Cardiac muscle cell (in vitro differentiated cells and primary cell): ENCODE measurements at regions not wholly inside any gene's neighbourhood (a gene's known extent, or its start where the extent isn't known, plus 50 kb on each side); places are given as distances from the start of the nearest gene placed in this dataset.
A peak's percentile ranks its signal among the peaks of the same experiment; 100 is the strongest.

Experiments used
- DNase-seq, 2 donors: peaks; one replicate each; pipeline versions ENCODE4 v3.0.0 to v3.0.0-alpha.2; 2010 to 2017; ENCODE audit warnings: low read depth in 1 of 2, low spot score in 1 of 2
- H3K27ac ChIP-seq: fragments of 200-600 bp; sonication (generic); 2 replicates; pipeline ENCODE4 v1.5.1; 2016
- H3K27me3 ChIP-seq: fragments of 200-600 bp; sonication (generic); 2 replicates; pipeline ENCODE4 v1.6.0; 2016; ENCODE audit warnings: control low read depth
- H3K36me3 ChIP-seq: fragments of 200-600 bp; sonication (generic); 2 replicates; pipeline ENCODE4 v1.5.1; 2016; ENCODE audit warnings: control low read depth
- H3K4me1 ChIP-seq: fragments of 200-600 bp; sonication (generic); 2 replicates; pipeline ENCODE4 v1.8.1; 2017; ENCODE audit warnings: low read depth, mild to moderate bottlenecking, mixed run types
- H3K4me3 ChIP-seq: fragments of 200-600 bp; sonication (generic); 2 replicates; pipeline ENCODE4 v1.5.1; 2016; ENCODE audit warnings: mild to moderate bottlenecking
- H3K9me3 ChIP-seq: fragments of 200-600 bp; sonication (generic); 2 replicates; pipeline ENCODE4 v1.5.1; 2017; ENCODE audit warnings: low read depth, mild to moderate bottlenecking, control low read depth
- CTCF ChIP-seq: IDR thresholded peaks from 2 replicates; pipeline ENCODE4 v1.5.1; 2012; ENCODE audit warnings: low read depth, mild to moderate bottlenecking, low read length

- no peak overlapping the region for H3K4me3 ChIP-seq
- no peak for TF ChIP-seq CTCF
- no peaks in the 10 kb centered on the region for H3K36me3 ChIP-seq
- no peak for DNase-seq
- H3K4me1 ChIP-seq, result no peaks in the 10 kb centered on the region
- H3K27ac ChIP-seq, result no peak overlapping the region
- H3K27me3 ChIP-seq, result no peaks in the 10 kb centered on the region
- no peaks in the 10 kb centered on the region for H3K9me3 ChIP-seq
Observed at GRCh38 chr13:76048131-76048530, 412.0 kb downstream of the LMO7 start.

DNA sequence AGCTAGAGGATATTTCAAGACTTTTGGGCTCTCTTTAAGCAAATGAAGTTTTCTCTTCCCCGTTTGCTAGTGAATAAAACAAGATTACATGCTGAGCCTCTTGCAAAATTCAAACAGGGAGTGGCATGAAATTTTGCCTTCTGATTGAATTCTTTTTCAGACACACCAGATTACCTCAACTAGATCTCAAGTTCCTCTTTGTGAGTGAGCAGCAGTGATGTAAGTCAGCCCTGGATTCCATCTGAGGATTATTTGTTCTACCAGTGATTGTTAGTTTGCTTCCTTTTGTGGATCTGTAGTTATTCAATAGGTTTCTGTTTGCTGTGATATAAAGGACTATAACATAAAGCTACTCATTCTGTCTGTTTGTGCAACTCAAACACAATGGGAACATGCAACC, 407.7 kb downstream of the LMO7 start:
- no peaks in the 10 kb centered on the region for H3K9me3 ChIP-seq
- H3K27ac ChIP-seq, result no peak overlapping the region
- DNase-seq, result no peak
- no peak for TF ChIP-seq CTCF
- no peaks in the 10 kb centered on the region for H3K4me1 ChIP-seq
- no peak overlapping the region for H3K4me3 ChIP-seq
- H3K36me3 ChIP-seq, result no peaks in the 10 kb centered on the region
- H3K27me3 ChIP-seq, result no peaks in the 10 kb centered on the region

GRCh38 chr13:76038920-76039716, 403.0 kb downstream of the LMO7 start:
- H3K27ac ChIP-seq, result peak overlapping the region; percentile 21
- no peaks in the 10 kb centered on the region for H3K27me3 ChIP-seq
- H3K4me3 ChIP-seq, result no peak overlapping the region
- H3K4me1 ChIP-seq, result peaks cover 16% of the 10 kb centered on the region
- TF ChIP-seq CTCF, result no peak
- H3K9me3 ChIP-seq, result no peaks in the 10 kb centered on the region
- peak in 1 of 2 donors; percentile 14 for DNase-seq
- no peaks in the 10 kb centered on the region for H3K36me3 ChIP-seq

- Histone ChIP-seq H3K4me1 (peaks cover 16% of the 10 kb centered on the region), H3K36me3 (no peaks in the 10 kb centered on the region), H3K9me3 (no peaks in the 10 kb centered on the region), H3K4me3 (no peak overlapping the region), H3K27ac (no peak overlapping the region), H3K27me3 (no peaks in the 10 kb centered on the region)
- no peak for TF ChIP-seq CTCF
- peak in 1 of 2 donors; percentile 11 for DNase-seq
Observed at GRCh38 chr13:76036176-76036575, 400.0 kb downstream of the LMO7 start.

DNA sequence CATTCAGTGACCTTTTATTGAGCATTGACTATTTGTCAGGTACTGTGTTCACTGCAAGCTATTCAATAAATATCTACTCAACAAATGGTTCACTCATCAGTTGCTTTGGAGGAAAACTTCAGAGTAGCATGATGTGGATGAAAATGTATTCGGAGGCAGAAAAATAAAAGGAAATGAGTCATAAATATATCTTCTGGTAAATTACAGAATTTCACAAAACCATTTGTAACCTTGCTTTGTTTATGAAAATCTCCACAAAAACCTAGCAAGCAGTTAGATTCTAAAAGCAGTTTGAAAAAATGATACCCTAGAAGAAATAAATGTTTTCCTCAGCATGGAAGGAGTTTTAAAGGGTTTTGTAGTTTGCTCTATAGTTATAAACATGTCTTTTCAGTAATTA, 399.6 kb downstream of the LMO7 start:
- H3K27me3 ChIP-seq, result no peaks in the 10 kb centered on the region
- no peaks in the 10 kb centered on the region for H3K9me3 ChIP-seq
- peak in 1 of 2 donors; percentile 16 for DNase-seq
- TF ChIP-seq CTCF, result no peak
- H3K4me1 ChIP-seq, result peaks cover 16% of the 10 kb centered on the region
- H3K27ac ChIP-seq, result no peak overlapping the region
- no peaks in the 10 kb centered on the region for H3K36me3 ChIP-seq
- no peak overlapping the region for H3K4me3 ChIP-seq
